Muscle layer of colon (tissue), 2 donors: ENCODE measurements at regions not wholly inside any gene's neighbourhood (a gene's known extent, or its start where the extent isn't known, plus 50 kb on each side); places are given as distances from the start of the nearest gene placed in this dataset.

Experiments
- H3K27ac ChIP-seq: one replicate; pipeline ENCODE4 v1.7.0; 2013; ENCODE audit warnings: low read depth, mild to moderate bottlenecking, low read length, moderate library complexity
- H3K27me3 ChIP-seq, 2 donors: one replicate each; pipeline ENCODE4 v1.7.0; 2013; ENCODE audit warnings: low read length in 2 of 2, mild to moderate bottlenecking in 2 of 2; ENCODE audit not compliant: insufficient read depth in 2 of 2, control insufficient read depth in 1 of 2
- H3K36me3 ChIP-seq: one replicate; pipeline ENCODE4 v1.7.0; 2013; ENCODE audit warnings: mild to moderate bottlenecking, low read length; ENCODE audit not compliant: insufficient read depth
- H3K4me1 ChIP-seq: one replicate; pipeline ENCODE4 v1.7.0; 2013; ENCODE audit warnings: mild to moderate bottlenecking, low read length; ENCODE audit not compliant: insufficient read depth
- H3K4me3 ChIP-seq, 2 donors: one replicate each; pipeline ENCODE4 v1.7.0; 2013; ENCODE audit warnings: low read length in 2 of 2, low read depth in 1 of 2, mild to moderate bottlenecking in 1 of 2, moderate library complexity in 1 of 2
- H3K9ac ChIP-seq: one replicate; pipeline ENCODE4 v1.7.0; 2013; ENCODE audit warnings: low read length
- H3K9me3 ChIP-seq: one replicate; pipeline ENCODE4 v1.7.0; 2013; ENCODE audit warnings: mild to moderate bottlenecking, low read length
- donor health status: abdominal sarcoma.
- donor health status: Adenocarcinoma of cecum.

GRCh38 chr5:27489701-27490100, 451.3 kb upstream of the CDH9 start:
- Histone ChIP-seq H3K4me1 (no peaks in the 10 kb centered on the region), H3K27ac (no peak overlapping the region), H3K9ac (no peak overlapping the region), H3K27me3 (no peaks in the 10 kb centered on the region), H3K4me3 (no peak overlapping the region), H3K9me3 (no peaks in the 10 kb centered on the region), H3K36me3 (no peaks in the 10 kb centered on the region)

- Histone ChIP-seq H3K27me3 (no peaks in the 10 kb centered on the region), H3K9ac (no peak overlapping the region), H3K9me3 (no peaks in the 10 kb centered on the region), H3K36me3 (no peaks in the 10 kb centered on the region), H3K27ac (no peak overlapping the region), H3K4me1 (no peaks in the 10 kb centered on the region), H3K4me3 (no peak overlapping the region)
Measured at GRCh38 chr5:27482663-27483062, 444.3 kb upstream of the CDH9 start.

- Histone ChIP-seq H3K4me3 (no peak overlapping the region), H3K27me3 (no peaks in the 10 kb centered on the region), H3K36me3 (no peaks in the 10 kb centered on the region)
Measured at GRCh38 chr5:27479859-27480258, 441.5 kb upstream of the CDH9 start.

GRCh38 chr5:27477550-27477949, 439.2 kb upstream of the CDH9 start:
- Histone ChIP-seq H3K27me3 (no peaks in the 10 kb centered on the region), H3K36me3 (no peaks in the 10 kb centered on the region)

More at GRCh38 chr5:27479859-27480258, 441.5 kb upstream of the CDH9 start:
- Histone ChIP-seq H3K27ac (no peak overlapping the region), H3K9me3 (peaks cover 7% of the 10 kb centered on the region), H3K9ac (no peak overlapping the region), H3K4me1 (no peaks in the 10 kb centered on the region)

GRCh38 chr5:27476356-27476988, 438.1 kb upstream of the CDH9 start:
- no peak overlapping the region for H3K9ac ChIP-seq
- H3K9me3 ChIP-seq: peaks cover 7% of the 10 kb centered on the region
- H3K4me3 ChIP-seq: no peak overlapping the region
- H3K4me1 ChIP-seq: no peaks in the 10 kb centered on the region
- H3K27me3 ChIP-seq: no peaks in the 10 kb centered on the region
- H3K27ac ChIP-seq: no peak overlapping the region
- no peaks in the 10 kb centered on the region for H3K36me3 ChIP-seq

More at GRCh38 chr5:27477550-27477949, 439.2 kb upstream of the CDH9 start:
- Histone ChIP-seq H3K4me1 (no peaks in the 10 kb centered on the region), H3K9ac (no peak overlapping the region), H3K4me3 (no peak overlapping the region), H3K9me3 (peaks cover 7% of the 10 kb centered on the region), H3K27ac (no peak overlapping the region)

GRCh38 chr5:27475063-27475462, 436.7 kb upstream of the CDH9 start:
- Histone ChIP-seq H3K4me1 (no peaks in the 10 kb centered on the region), H3K27ac (no peak overlapping the region), H3K27me3 (no peaks in the 10 kb centered on the region), H3K9ac (no peak overlapping the region), H3K4me3 (no peak overlapping the region), H3K36me3 (no peaks in the 10 kb centered on the region), H3K9me3 (peaks cover 7% of the 10 kb centered on the region)

- Histone ChIP-seq H3K4me1 (no peaks in the 10 kb centered on the region), H3K27ac (no peak overlapping the region), H3K27me3 (no peaks in the 10 kb centered on the region), H3K36me3 (no peaks in the 10 kb centered on the region), H3K9ac (no peak overlapping the region), H3K4me3 (no peak overlapping the region), H3K9me3 (peaks cover 7% of the 10 kb centered on the region)
Measured at GRCh38 chr5:27474395-27474794, 436.0 kb upstream of the CDH9 start.

- H3K4me1 ChIP-seq: no peaks in the 10 kb centered on the region
- H3K36me3 ChIP-seq: no peaks in the 10 kb centered on the region
- no peaks in the 10 kb centered on the region for H3K27me3 ChIP-seq
- no peak overlapping the region for H3K9ac ChIP-seq
- H3K27ac ChIP-seq: no peak overlapping the region
- H3K4me3 ChIP-seq: no peak overlapping the region
- H3K9me3 ChIP-seq: peaks cover 7% of the 10 kb centered on the region
Measured at GRCh38 chr5:27474047-27474309, 435.6 kb upstream of the CDH9 start.

GRCh38 chr5:27473307-27474046, 435.1 kb upstream of the CDH9 start:
- no peak overlapping the region for H3K4me3 ChIP-seq
- H3K9ac ChIP-seq: no peak overlapping the region
- no peak overlapping the region for H3K27ac ChIP-seq
- no peaks in the 10 kb centered on the region for H3K4me1 ChIP-seq
- no peaks in the 10 kb centered on the region for H3K27me3 ChIP-seq
- H3K36me3 ChIP-seq: no peaks in the 10 kb centered on the region
- peaks cover 7% of the 10 kb centered on the region for H3K9me3 ChIP-seq

GRCh38 chr5:27472871-27473270, 434.5 kb upstream of the CDH9 start:
- Histone ChIP-seq H3K27ac (no peak overlapping the region), H3K9me3 (peaks cover 7% of the 10 kb centered on the region), H3K36me3 (no peaks in the 10 kb centered on the region), H3K4me1 (no peaks in the 10 kb centered on the region), H3K9ac (no peak overlapping the region), H3K4me3 (no peak overlapping the region), H3K27me3 (no peaks in the 10 kb centered on the region)

GRCh38 chr5:27472000-27472763, 433.8 kb upstream of the CDH9 start:
- no peaks in the 10 kb centered on the region for H3K27me3 ChIP-seq
- no peaks in the 10 kb centered on the region for H3K4me1 ChIP-seq
- H3K4me3 ChIP-seq: no peak overlapping the region
- H3K9me3 ChIP-seq: peaks cover 3% of the 10 kb centered on the region
- no peak overlapping the region for H3K27ac ChIP-seq
- H3K9ac ChIP-seq: no peak overlapping the region
- H3K36me3 ChIP-seq: no peaks in the 10 kb centered on the region
